ENCODE measurements at regions not wholly inside any gene's neighbourhood (a gene's known extent, or its start where the extent isn't known, plus 50 kb on each side); places are given as distances from the start of the nearest gene placed in this dataset.

GRCh38 chr2:8462280-8462679, 219.6 kb upstream of the ID2 start:
- Histone ChIP-seq H3K36me3 (ENCODE audit: control insufficient read depth in 1 of 2, insufficient read depth in 2 of 2, low read depth in 1 of 2, low read length in 2 of 2) (no peaks in the 10 kb centered on the region), H2BK15ac (ENCODE audit: low read depth, poor library complexity, severe bottlenecking) (no peak overlapping the region), H3K4me1 (ENCODE audit: control insufficient read depth, insufficient read depth, low read depth, low read length) (peaks cover 2% of the 10 kb centered on the region), H2AFZ (ENCODE audit: low read depth, low read length) (no peak overlapping the region), H2BK12ac (ENCODE audit: low read length in 2 of 2) (no peak overlapping the region), H3K79me1 (replicated peaks; ENCODE audit: low read length, poor library complexity, severe bottlenecking) (no peaks in the 10 kb centered on the region), H2AK5ac (ENCODE audit: low read length, severe bottlenecking) (no peak overlapping the region), H4K91ac (ENCODE audit: low read length) (no peak overlapping the region), H3K27me3 (ENCODE audit: control insufficient read depth in 1 of 2, insufficient read depth in 1 of 2, low read length in 2 of 2) (peaks cover 0 to 3% of the 10 kb centered on the region in 2 experiments), H3K27ac (ENCODE audit: low read length, poor library complexity, severe bottlenecking) (no peak overlapping the region), H3K18ac (ENCODE audit: low read depth in 1 of 2, low read length in 2 of 2) (no peak overlapping the region), H3K4me3 (ENCODE audit: insufficient read depth in 1 of 2, low read depth in 1 of 2, low read length in 2 of 2) (no peak overlapping the region), H2BK5ac (ENCODE audit: low read depth, low read length, poor library complexity, severe bottlenecking) (no peak overlapping the region), H3K14ac (ENCODE audit: low read length in 2 of 2) (no peak overlapping the region), H3K4me2 (ENCODE audit: low read length, poor library complexity, severe bottlenecking) (no peak overlapping the region), H3K9ac (ENCODE audit: low read length) (no peak overlapping the region), H2BK120ac (ENCODE audit: low read depth, low read length) (no peak overlapping the region), H3K23ac (ENCODE audit: low read length in 2 of 2) (no peak overlapping the region), H3K9me3 (ENCODE audit: control insufficient read depth, low read length) (no peaks in the 10 kb centered on the region), H3K4ac (ENCODE audit: low read depth in 1 of 2, low read length in 2 of 2) (no peak overlapping the region), H4K8ac (ENCODE audit: low read length) (no peak overlapping the region)
- WGBS: no CpG with 5 or more reads among the region's 1 CpG
- DNase-seq: no peak

GRCh38 chr2:8462899-8463648, 218.8 kb upstream of the ID2 start:
- Histone ChIP-seq H3K9ac (ENCODE audit: low read length) (no peak overlapping the region), H2AK5ac (ENCODE audit: low read length, severe bottlenecking) (no peak overlapping the region), H3K9me3 (ENCODE audit: control insufficient read depth, low read length) (no peaks in the 10 kb centered on the region), H2BK12ac (ENCODE audit: low read length in 2 of 2) (no peak overlapping the region), H3K4me3 (ENCODE audit: insufficient read depth in 1 of 2, low read depth in 1 of 2, low read length in 2 of 2) (no peak overlapping the region), H4K8ac (ENCODE audit: low read length) (no peak overlapping the region), H3K18ac (ENCODE audit: low read depth in 1 of 2, low read length in 2 of 2) (no peak overlapping the region), H3K79me1 (replicated peaks; ENCODE audit: low read length, poor library complexity, severe bottlenecking) (no peaks in the 10 kb centered on the region), H4K91ac (ENCODE audit: low read length) (no peak overlapping the region), H3K14ac (ENCODE audit: low read length in 2 of 2) (no peak overlapping the region), H2AFZ (ENCODE audit: low read depth, low read length) (no peak overlapping the region), H3K4me2 (ENCODE audit: low read length, poor library complexity, severe bottlenecking) (no peak overlapping the region), H3K23ac (ENCODE audit: low read length in 2 of 2) (no peak overlapping the region), H2BK15ac (ENCODE audit: low read depth, poor library complexity, severe bottlenecking) (no peak overlapping the region), H3K4me1 (ENCODE audit: control insufficient read depth, insufficient read depth, low read depth, low read length) (peaks cover 2% of the 10 kb centered on the region), H3K4ac (ENCODE audit: low read depth in 1 of 2, low read length in 2 of 2) (no peak overlapping the region), H3K27me3 (ENCODE audit: control insufficient read depth in 1 of 2, insufficient read depth in 1 of 2, low read length in 2 of 2) (peaks cover 0 to 3% of the 10 kb centered on the region in 2 experiments), H2BK5ac (ENCODE audit: low read depth, low read length, poor library complexity, severe bottlenecking) (no peak overlapping the region), H3K36me3 (ENCODE audit: control insufficient read depth in 1 of 2, insufficient read depth in 2 of 2, low read depth in 1 of 2, low read length in 2 of 2) (no peaks in the 10 kb centered on the region), H2BK120ac (ENCODE audit: low read depth, low read length) (no peak overlapping the region), H3K27ac (ENCODE audit: low read length, poor library complexity, severe bottlenecking) (no peak overlapping the region)
- no peak for DNase-seq
- WGBS: 87% methylated on average over 18 of the region's 18 CpGs

GRCh38 chr2:8465560-8465959, 216.3 kb upstream of the ID2 start:
- H3K18ac ChIP-seq (ENCODE audit: low read depth in 1 of 2, low read length in 2 of 2): no peak overlapping the region
- WGBS: 90% methylated on average over 3 of the region's 3 CpGs
- H4K91ac ChIP-seq (ENCODE audit: low read length): no peak overlapping the region
- peaks cover 8% of the 10 kb centered on the region for H3K4me1 ChIP-seq (ENCODE audit: control insufficient read depth, insufficient read depth, low read depth, low read length)
- no peak overlapping the region for H3K4me3 ChIP-seq (ENCODE audit: insufficient read depth in 1 of 2, low read depth in 1 of 2, low read length in 2 of 2)
- no peak overlapping the region for H2AFZ ChIP-seq (ENCODE audit: low read depth, low read length)
- no peak overlapping the region for H3K9ac ChIP-seq (ENCODE audit: low read length)
- no peak overlapping the region for H2BK15ac ChIP-seq (ENCODE audit: low read depth, poor library complexity, severe bottlenecking)
- H2BK120ac ChIP-seq (ENCODE audit: low read depth, low read length): no peak overlapping the region
- no peak overlapping the region for H3K14ac ChIP-seq (ENCODE audit: low read length in 2 of 2)
- no peak overlapping the region for H3K4me2 ChIP-seq (ENCODE audit: low read length, poor library complexity, severe bottlenecking)
- H3K27me3 ChIP-seq (ENCODE audit: control insufficient read depth in 1 of 2, insufficient read depth in 1 of 2, low read length in 2 of 2): peaks cover 0 to 3% of the 10 kb centered on the region in 2 experiments
- no peak for DNase-seq
- H3K9me3 ChIP-seq (ENCODE audit: control insufficient read depth, low read length): no peaks in the 10 kb centered on the region
- H2AK5ac ChIP-seq (ENCODE audit: low read length, severe bottlenecking): no peak overlapping the region
- H3K27ac ChIP-seq (ENCODE audit: low read length, poor library complexity, severe bottlenecking): no peak overlapping the region
- no peak overlapping the region for H3K23ac ChIP-seq (ENCODE audit: low read length in 2 of 2)
- H4K8ac ChIP-seq (ENCODE audit: low read length): no peak overlapping the region
- no peaks in the 10 kb centered on the region for H3K79me1 ChIP-seq (replicated peaks; ENCODE audit: low read length, poor library complexity, severe bottlenecking)
- no peaks in the 10 kb centered on the region for H3K36me3 ChIP-seq (ENCODE audit: control insufficient read depth in 1 of 2, insufficient read depth in 2 of 2, low read depth in 1 of 2, low read length in 2 of 2)
- H3K4ac ChIP-seq (ENCODE audit: low read depth in 1 of 2, low read length in 2 of 2): no peak overlapping the region
- no peak overlapping the region for H2BK5ac ChIP-seq (ENCODE audit: low read depth, low read length, poor library complexity, severe bottlenecking)
- H2BK12ac ChIP-seq (ENCODE audit: low read length in 2 of 2): no peak overlapping the region

GRCh38 chr2:8469709-8470493, 212.0 kb upstream of the ID2 start:
- Histone ChIP-seq H3K27ac (ENCODE audit: low read length, poor library complexity, severe bottlenecking) (peak overlapping the region; percentile 60), H2AK5ac (ENCODE audit: low read length, severe bottlenecking) (no peak overlapping the region), H2BK12ac (ENCODE audit: low read length in 2 of 2) (no peak overlapping the region), H2BK120ac (ENCODE audit: low read depth, low read length) (no peak overlapping the region), H3K18ac (ENCODE audit: low read depth in 1 of 2, low read length in 2 of 2) (no peak overlapping the region), H3K27me3 (ENCODE audit: control insufficient read depth in 1 of 2, insufficient read depth in 1 of 2, low read length in 2 of 2) (no peaks in the 10 kb centered on the region), H4K91ac (ENCODE audit: low read length) (no peak overlapping the region), H3K4me3 (ENCODE audit: insufficient read depth in 1 of 2, low read depth in 1 of 2, low read length in 2 of 2) (no peak overlapping the region), H3K36me3 (ENCODE audit: control insufficient read depth in 1 of 2, insufficient read depth in 2 of 2, low read depth in 1 of 2, low read length in 2 of 2) (no peaks in the 10 kb centered on the region), H3K4ac (ENCODE audit: low read depth in 1 of 2, low read length in 2 of 2) (no peak overlapping the region), H3K9ac (ENCODE audit: low read length) (no peak overlapping the region), H2BK15ac (ENCODE audit: low read depth, poor library complexity, severe bottlenecking) (no peak overlapping the region), H3K14ac (ENCODE audit: low read length in 2 of 2) (no peak overlapping the region), H3K4me2 (ENCODE audit: low read length, poor library complexity, severe bottlenecking) (no peak overlapping the region), H4K8ac (ENCODE audit: low read length) (no peak overlapping the region), H2BK5ac (ENCODE audit: low read depth, low read length, poor library complexity, severe bottlenecking) (no peak overlapping the region), H3K23ac (ENCODE audit: low read length in 2 of 2) (no peak overlapping the region), H3K4me1 (ENCODE audit: control insufficient read depth, insufficient read depth, low read depth, low read length) (peaks cover 13% of the 10 kb centered on the region), H3K9me3 (ENCODE audit: control insufficient read depth, low read length) (no peaks in the 10 kb centered on the region), H2AFZ (ENCODE audit: low read depth, low read length) (no peak overlapping the region), H3K79me1 (replicated peaks; ENCODE audit: low read length, poor library complexity, severe bottlenecking) (no peaks in the 10 kb centered on the region)
- WGBS: 96% methylated on average over 10 of the region's 11 CpGs
- no peak for DNase-seq

Data from mesenchymal stem cell (in vitro differentiated cells and primary cell).